ENCODE measurements at regions not wholly inside any gene's neighbourhood (a gene's known extent, or its start where the extent isn't known, plus 50 kb on each side); places are given as distances from the start of the nearest gene placed in this dataset.

DNA sequence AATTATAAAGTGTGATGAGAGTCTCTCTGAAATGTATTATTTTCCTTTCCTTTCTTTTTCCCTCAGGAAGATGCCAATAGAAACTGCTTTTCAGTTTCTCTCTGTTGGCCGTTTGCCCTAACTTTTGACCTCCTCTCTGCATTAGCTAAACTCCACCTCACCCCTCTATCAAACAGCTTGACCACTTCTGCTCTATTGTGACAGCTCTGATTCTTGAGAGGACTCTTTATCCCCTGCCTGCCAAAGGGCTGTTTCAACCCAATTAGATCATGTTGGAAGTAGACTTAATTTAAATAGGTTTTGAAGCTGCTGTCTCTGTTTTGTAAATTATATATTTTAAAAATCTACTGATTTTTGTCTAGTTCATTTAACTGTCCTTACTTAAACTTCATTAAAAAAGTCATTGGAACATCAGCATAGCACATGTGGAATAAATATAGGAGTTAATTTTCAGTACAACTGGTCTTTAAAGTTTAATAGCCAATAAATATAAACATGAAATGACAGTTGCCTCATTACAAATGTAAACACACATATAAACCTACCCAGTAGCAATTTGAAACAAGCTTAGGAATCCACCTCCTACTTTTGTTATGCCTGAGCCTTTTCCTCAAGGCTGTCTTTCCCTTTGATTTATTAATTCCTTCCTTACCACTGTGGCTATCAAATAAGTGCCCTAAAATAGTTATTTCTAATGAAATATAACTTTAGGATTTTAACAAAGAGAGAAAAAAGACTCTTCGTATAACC, 152.0 kb downstream of the CHRM3 start:
- DNase-seq (ENCODE audit: low read depth in 3 of 3, low spot score in 2 of 3) = peak in 1 of 3 donors; percentile 19

DNA sequence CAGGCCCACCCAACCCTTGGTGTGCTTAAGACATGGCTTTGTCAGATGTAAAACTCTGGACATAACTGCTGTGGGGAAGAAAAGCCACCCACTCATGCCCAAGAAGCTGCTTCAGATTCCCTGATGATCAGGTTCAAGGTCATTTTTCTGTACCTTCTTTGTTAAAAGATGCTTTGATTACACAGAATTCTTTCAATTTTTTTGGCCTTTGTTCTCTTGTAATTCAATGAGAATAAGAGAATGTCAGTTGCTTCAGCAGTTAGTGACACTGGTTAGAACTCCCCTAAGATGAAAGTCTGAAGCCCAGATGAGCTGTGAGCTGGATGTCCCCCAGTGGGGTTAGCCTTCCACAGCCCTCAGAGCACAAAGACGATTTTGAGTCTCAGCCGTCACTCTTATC, 152.7 kb downstream of the CHRM3 start:
- no peak for DNase-seq (ENCODE audit: low read depth in 3 of 3, low spot score in 2 of 3)

DNA sequence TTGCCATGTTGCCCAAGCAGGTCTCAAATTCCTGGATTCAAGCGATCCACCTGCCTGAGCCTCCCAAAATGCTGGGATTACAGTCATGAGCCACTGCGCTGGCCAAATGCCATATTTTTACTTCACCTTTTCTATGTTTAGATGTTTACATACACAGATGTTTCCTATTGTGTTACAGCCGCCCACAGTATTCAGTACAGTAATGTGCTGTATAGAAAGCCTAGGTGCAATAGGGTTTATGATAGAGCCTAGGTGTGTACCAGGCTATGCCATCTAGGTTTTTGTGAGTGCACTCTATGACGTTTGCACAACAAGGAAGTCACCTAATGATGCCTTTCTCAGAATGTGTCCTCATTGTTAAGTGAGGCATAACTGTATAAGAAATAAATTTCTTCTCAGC, 153.4 kb downstream of the CHRM3 start:
- DNase-seq (ENCODE audit: low read depth in 3 of 3, low spot score in 2 of 3) = no peak

DNA sequence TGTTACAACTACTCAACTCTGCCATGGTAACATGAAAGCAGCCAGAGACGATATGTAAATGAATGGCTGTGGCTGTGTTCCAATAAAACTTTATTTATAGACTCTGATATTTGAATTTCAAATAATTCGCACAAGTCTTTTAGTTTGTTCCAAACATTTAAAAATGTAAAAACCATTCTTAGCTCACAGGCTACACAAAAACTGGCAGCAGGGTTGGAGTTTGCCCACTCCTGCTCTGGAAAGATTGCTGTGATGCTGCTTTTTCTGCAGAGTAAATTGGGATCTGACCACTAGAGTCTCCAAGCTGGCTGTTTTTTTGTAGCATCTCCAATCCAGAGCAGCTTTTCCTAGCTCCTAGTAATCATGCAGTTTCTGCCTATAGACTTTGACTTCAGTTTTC, 157.5 kb downstream of the CHRM3 start:
- no peak for DNase-seq (ENCODE audit: low read depth in 3 of 3, low spot score in 2 of 3)

DNA sequence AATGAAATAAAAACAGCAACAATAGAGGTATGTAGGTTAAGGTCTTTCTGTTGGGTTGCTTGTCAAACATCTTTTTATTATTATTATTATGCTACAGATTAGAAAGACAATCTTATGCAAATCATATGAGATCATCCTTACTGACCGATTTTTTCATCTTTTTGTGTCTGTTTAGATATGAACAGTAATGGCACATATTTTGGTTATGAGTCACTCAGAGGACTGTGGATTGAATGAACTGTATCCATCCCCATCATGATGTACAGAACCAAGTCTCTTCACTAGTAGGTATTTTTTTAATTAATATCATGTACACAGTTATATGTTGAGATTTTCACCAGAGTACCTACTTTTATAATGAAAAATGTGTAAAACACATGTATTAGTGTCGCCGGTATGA, 159.1 kb downstream of the CHRM3 start:
- no peak for DNase-seq (ENCODE audit: low read depth in 3 of 3, low spot score in 2 of 3)

DNA sequence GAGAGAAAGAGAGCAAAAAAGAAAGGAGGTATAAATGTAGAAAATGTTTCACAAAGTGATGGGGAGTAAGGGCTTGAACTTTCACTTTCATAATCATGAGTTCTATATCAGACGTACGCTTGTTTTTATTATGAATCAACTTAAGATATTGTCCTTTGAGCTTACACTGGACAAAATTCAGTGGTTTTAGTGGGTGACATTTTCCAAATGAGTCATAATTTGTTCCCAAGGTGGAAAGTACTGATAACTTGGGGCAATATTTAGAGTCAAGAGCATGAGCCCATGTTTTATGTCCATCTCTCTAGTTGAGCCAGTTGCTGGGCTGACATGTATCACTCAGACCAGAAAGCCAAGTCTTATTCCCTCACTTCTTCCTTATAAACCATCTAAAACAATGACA, 161.6 kb downstream of the CHRM3 start:
- no peak for DNase-seq (ENCODE audit: low read depth in 3 of 3, low spot score in 2 of 3)

DNA sequence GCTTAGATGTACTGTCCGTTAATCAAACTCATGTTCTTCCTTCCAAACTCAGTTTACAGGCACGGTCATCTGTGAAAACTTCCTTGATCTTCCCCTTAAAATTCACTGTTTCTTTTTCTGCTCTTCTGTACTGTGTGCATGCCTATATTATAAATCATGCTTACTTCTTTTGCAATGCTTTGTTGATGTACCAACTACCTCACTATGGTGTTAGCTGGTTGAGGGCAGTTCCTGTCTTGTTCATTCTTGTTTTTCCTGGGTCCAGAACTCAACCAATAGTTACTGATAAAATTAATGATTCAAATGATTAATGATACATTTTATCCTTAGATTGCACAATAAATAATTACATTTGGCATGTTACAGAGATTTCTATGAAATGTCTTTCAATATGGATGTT, 163.8 kb downstream of the CHRM3 start:
- no peak for DNase-seq (ENCODE audit: low read depth in 3 of 3, low spot score in 2 of 3)

DNA sequence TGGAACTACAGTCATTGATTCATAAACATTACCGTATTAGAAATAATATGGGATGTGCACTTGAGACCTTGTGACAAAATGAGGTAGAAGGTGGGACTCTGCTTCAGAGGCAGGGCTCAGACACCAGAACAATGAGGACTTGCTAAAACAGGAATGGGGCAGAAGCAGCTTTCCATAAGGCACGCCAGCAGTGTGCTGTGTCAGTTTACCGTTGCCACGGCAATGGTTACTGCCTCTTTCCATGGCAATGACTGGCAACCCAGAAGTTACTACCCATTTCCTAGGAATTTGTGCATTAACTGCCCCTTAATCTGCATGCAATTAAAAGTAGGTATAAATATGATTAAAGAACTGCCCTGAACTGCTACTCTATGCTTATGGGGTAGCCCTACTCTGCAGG, 169.0 kb downstream of the CHRM3 start:
- no peak for DNase-seq (ENCODE audit: low read depth in 3 of 3, low spot score in 2 of 3)

DNA sequence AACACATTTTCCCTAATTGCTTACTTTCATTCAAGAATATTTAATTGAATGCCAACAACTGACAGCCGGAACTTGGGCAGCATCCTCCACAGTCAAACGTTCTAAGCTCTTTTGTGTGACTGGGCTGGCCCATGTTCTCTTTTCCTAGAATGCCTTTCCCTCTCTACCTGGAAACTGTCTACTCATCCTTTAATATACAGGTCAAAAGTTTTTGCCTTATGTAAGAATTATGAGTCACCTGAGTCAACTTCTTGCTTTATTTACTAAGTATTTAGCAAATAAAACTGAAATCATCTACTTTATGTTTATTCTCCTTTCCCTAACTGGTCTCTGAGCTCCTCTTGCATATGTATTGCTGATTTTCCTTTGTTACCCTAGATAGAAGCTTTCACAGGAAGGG, 172.2 kb downstream of the CHRM3 start:
- no peak for DNase-seq (ENCODE audit: low read depth in 3 of 3, low spot score in 2 of 3)

DNA sequence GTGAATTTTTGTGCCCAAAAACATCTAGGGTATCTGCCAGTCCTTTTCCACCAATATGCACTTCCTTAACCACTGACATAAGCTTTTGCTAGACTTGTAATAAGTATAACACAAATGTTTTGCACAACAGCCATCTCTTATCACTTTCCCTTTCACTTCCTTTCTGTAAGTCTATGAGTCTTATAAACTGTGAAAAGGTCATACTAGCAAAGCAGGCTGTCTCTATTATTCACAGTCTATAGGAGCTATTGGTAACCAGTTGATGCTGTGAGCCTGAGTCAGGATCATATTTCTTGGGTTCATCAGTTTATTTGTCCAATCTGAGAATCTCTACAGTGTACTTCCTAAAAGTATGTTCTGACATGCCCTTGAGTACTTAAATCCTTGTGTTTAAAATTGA, 172.6 kb downstream of the CHRM3 start:
- DNase-seq (ENCODE audit: low read depth in 3 of 3, low spot score in 2 of 3) = no peak

DNA sequence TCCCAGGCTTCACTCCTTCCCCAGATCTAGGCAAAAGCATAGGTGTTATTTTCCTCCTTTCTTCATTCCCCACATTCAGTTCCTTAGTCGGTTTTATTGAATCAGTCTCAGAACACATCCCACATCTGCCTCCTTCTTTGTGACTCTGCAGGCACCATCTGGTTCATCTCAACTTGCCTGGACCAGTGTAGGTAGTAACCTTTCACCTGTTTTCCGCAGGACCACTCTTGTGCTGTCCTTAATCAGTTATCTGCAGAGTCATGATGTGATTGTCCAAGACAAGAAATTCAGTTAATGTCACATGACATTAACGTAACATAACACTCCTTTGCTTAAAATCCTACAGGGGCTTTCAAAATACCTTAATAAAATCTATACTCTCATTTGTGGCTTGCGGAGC, 174.6 kb downstream of the CHRM3 start:
- no peak for DNase-seq (ENCODE audit: low read depth in 3 of 3, low spot score in 2 of 3)

DNA sequence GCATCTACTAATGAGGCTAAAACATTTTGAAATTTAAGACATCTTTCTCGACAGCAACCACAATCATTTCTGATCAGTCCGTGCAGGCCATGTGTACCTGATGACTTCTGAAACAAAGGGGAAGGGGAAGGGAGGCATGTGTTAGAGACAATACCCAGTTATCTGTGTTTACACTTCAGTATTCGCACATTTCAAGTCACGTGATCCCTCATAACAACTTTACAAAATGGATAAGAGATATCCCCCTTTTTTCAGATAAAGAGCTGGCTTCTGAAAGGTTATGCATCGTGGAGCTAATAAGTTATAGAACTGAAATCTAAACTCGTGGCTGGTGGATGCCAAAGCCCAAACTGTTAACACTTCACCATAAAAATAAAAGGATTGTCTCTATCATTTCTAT, 175.7 kb downstream of the CHRM3 start:
- DNase-seq (ENCODE audit: low read depth in 3 of 3, low spot score in 2 of 3) = no peak

DNA sequence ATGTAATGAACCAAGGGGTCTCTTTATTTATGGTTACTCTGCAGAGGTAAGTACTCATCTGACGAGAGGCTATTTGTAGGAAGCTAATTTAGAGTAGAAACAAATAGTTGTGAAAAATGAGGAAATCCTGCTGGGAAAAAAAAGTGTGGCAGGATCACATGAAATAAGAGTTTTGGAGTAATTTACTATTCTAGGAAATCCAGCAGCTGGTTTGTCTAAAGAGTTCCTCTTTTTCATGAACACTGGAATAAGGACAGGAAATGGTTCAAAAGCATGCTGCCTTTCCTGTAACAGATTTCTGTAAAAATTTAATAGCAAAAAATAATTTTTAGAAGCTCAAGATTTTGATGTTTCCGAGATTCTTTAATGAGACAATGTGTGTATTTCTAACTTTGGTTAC, 177.3 kb downstream of the CHRM3 start:
- DNase-seq (ENCODE audit: low read depth in 3 of 3, low spot score in 2 of 3) = peak in 1 of 3 donors; percentile 6

DNA sequence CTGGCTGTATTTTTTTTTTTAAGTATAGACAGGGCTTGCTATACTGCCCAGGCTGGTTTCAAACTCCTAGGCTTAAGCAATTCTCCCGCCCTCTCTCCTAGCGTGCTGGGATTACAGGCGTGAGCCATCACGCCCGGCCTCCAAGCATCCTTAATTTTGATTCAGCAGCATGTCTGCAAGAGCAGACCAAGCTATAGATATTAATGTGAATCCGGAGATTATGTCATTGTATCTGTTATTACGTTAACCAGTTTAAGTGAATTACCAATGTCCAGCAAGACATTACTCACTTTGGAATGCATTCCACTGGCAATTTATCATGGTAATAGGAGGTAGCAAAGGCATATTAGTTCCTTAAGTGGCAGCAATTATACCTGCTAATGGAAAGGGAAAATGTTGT, 179.7 kb downstream of the CHRM3 start:
- DNase-seq (ENCODE audit: low read depth in 3 of 3, low spot score in 2 of 3) = no peak

DNA sequence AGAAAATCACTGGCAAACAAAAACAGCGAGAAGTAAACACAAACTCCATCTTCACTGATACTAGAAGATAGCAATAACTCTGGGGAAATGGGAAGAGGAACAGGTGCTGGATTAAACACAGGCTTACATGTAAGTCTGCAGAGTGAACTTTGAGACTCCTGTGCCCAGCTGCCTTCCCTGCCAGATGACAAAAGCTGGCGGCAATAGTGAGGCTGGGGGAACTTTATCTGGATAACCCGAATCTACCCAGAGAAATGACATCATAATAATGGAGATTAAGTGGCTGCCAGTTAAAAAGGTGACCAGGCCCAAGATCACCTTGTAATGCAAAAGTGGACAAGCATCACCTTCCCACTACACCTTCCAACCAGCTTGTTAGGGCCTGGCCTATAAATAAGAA, 184.5 kb downstream of the CHRM3 start:
- no peak for DNase-seq (ENCODE audit: low read depth in 3 of 3, low spot score in 2 of 3)

DNA sequence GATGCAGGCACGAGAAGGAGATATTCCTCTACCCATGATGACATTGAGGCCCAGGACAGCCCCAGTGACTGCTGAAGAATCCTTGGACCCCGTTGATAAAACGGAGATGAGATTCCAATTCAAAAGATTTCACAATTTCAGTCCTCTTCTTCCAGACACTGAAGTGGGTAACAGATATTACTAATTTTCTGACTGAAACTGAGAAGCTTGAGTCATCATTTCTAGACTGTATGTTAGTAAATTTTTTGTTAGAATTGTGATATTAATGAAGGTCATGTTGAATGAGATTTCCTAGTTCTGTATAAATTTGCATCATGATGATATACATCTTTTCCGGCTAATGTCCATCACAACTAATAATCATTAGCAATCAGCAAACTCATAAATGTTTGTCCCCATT, 185.8 kb downstream of the CHRM3 start:
- no peak for DNase-seq (ENCODE audit: low read depth in 3 of 3, low spot score in 2 of 3)

DNA sequence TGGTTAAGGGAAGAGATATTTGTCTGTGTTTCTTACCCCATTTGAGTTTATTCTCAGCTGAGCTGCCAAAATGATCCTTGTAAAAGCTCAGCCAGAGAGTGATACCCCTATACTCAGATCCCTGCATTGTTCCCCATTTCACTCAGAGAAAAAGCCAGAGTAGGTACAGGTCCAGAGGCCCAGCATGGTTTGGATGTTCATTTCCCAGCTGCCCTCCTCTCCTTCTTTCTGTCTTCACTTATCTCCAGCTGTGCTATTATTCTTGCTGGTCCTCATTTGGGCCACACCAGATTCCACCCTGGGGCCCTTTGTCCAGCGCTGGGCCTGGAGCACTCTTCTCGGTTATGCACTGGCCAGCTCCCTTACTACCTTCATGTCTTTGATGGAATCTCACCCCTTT, 187.7 kb downstream of the CHRM3 start:
- no peak for DNase-seq (ENCODE audit: low read depth in 3 of 3, low spot score in 2 of 3)

DNA sequence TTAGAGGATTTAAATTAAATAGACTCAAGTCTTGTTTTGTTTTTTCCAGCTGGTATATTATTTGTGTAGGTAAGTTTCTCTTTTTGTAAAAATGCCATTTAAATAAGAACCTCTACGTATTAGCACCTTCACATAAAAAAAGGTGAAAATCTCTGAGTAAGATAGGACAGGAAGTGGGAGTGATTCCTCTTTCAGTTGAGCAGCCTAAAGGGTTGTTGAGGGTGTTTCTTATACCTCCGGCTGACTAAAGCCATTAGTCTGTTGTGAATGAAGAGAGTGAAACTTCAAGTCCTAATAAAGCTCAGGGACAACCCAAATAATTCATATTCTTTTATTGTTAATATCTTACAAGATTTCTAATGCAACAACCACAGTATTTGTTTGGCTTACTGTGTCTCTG, 188.7 kb downstream of the CHRM3 start:
- no peak for DNase-seq (ENCODE audit: low read depth in 3 of 3, low spot score in 2 of 3)

DNA sequence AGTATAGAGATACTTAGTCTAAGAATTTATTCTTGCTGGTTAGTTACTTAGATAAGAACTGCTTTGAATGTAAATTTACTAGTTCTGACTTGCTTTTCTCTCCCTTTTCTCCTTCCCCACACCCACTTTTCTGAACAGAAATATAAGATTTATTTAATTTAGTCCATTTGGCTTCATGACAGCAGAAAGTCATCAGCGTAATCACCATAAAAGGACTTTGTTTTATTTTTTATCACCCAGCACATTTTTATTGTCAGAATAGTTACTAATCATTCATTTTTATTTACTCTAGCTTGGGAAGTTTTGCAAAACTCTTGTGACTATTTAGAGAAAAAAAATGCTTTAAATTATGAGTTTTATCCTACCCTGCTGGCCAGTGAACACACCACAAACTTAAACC, 197.2 kb downstream of the CHRM3 start:
- peak in 2 of 3 donors; percentile 6 to 8 for DNase-seq (ENCODE audit: low read depth in 3 of 3, low spot score in 2 of 3)

DNA sequence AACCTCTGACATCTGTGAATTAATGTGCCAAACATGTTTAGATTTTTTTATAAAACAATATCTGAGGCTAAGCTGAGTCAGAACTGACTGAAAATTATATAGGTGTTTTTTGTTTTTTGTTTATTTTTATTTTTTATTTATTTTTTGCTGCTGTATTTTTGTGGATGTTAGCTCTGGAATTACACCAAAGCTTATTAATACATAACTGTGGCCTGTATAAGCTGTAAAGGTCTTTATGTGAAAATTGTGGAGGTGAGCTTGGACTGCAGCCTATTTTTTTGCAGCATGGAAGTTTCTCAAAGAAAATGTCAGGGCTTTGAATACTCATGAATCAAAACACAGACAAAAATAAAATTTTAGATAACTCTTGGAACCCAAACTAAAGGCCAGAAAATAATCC, 199.8 kb downstream of the CHRM3 start:
- no peak for DNase-seq (ENCODE audit: low read depth in 3 of 3, low spot score in 2 of 3)

DNA sequence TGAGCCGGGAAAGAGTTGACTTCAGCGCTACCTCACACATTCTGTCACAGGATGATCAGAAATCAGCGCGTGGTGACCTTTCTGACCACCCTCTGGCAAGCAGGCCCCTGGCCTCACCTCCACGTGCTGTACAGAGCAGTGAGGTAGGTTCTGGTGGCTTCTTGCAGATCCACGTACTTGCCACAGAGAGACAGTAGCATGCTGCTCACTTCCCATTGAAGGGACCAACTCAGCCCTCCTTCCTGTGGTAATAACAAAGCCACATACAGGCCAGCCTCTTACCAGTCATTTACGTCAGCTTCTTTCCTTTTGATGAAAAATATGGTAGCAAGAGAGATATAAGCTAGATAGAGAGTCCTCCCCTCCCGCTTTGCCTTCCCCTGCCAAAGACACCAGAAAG, 200.7 kb downstream of the CHRM3 start:
- no peak for DNase-seq (ENCODE audit: low read depth in 3 of 3, low spot score in 2 of 3)

DNA sequence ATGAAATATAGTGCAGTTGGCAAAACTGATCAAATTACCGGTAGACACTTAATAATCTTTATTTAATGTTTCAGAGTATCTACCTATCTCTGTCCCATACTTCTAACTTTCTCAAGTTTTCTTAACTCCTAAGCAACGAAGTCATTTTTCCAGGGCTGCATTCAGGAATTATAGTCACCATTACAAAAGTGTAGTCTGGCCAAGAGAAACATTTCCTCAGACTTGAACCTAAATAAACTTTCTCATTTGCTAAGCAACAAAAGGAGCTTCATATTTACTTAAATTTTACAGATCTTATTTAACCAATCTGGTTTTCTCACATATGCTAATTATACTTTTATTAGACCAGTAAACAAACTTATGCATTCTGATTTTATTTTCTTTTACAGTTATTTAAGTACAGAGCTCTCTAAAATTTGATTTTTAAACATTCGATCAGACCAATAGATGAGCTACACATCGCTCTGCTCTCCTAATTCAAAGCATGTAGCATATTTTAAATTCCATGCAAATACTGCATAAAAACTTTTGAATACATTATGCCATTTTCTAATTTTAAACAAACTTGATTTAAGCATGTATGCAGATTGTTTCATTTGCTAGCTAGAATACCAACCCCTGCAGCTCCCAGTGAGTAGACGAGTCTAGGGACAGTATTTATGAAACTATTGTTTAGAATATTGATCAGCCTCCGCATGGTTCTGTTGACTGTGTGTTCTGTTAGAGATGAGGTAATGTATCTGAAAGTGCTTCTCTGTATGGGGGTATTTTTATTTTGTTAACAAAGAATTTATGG, 201.4 kb downstream of the CHRM3 start:
- DNase-seq (ENCODE audit: low read depth in 3 of 3, low spot score in 2 of 3) = peak in 1 of 3 donors; percentile 16

Measured in right renal cortex interstitium (tissue), 3 donors.